HG02885 (cell line): ENCODE measurements at regions not wholly inside any gene's neighbourhood (a gene's known extent, or its start where the extent isn't known, plus 50 kb on each side); places are given as distances from the start of the nearest gene placed in this dataset.

Experiments
- ATAC-seq: cut with Tn5 transposase; IDR thresholded peaks from one replicate; pipeline ENCODE4 v1.9.1; 2021; ENCODE audit warnings: mild to moderate bottlenecking; ENCODE audit not compliant: unreplicated experiment, poor library complexity

- no peak for ATAC-seq
These were observed 788.9 kb downstream of the ADGRL2 start for GRCh38 chr1:82589588-82589987.

- ATAC-seq = no peak
These were observed 786.6 kb downstream of the ADGRL2 start for GRCh38 chr1:82587371-82587770.

GRCh38 chr1:82586473-82586872 is 785.7 kb downstream of the ADGRL2 start:
- no peak for ATAC-seq

- ATAC-seq = no peak
These were observed 781.6 kb downstream of the ADGRL2 start for GRCh38 chr1:82582347-82582746.

GRCh38 chr1:82578086-82578726 is 777.5 kb downstream of the ADGRL2 start:
- no peak for ATAC-seq

GRCh38 chr1:82567348-82567747 is 766.6 kb downstream of the ADGRL2 start:
- no peak for ATAC-seq

GRCh38 chr1:82565546-82565945 is 764.8 kb downstream of the ADGRL2 start:
- no peak for ATAC-seq

GRCh38 chr1:82565146-82565545 is 764.4 kb downstream of the ADGRL2 start:
- ATAC-seq = no peak

GRCh38 chr1:82564333-82564732 is 763.6 kb downstream of the ADGRL2 start:
- ATAC-seq = no peak

GRCh38 chr1:82562448-82562847 is 761.7 kb downstream of the ADGRL2 start:
- no peak for ATAC-seq

- no peak for ATAC-seq
These were observed 759.8 kb downstream of the ADGRL2 start for GRCh38 chr1:82560566-82560965.

- ATAC-seq = no peak
These were observed 754.8 kb downstream of the ADGRL2 start for GRCh38 chr1:82555501-82555900.

GRCh38 chr1:82549841-82550240 is 749.1 kb downstream of the ADGRL2 start:
- ATAC-seq = no peak

- ATAC-seq = no peak
These were observed 742.0 kb downstream of the ADGRL2 start for GRCh38 chr1:82542766-82543165.

GRCh38 chr1:82542141-82542540 is 741.4 kb downstream of the ADGRL2 start:
- ATAC-seq = no peak

GRCh38 chr1:82540006-82540405 is 739.3 kb downstream of the ADGRL2 start:
- no peak for ATAC-seq

GRCh38 chr1:82538876-82539275 is 738.1 kb downstream of the ADGRL2 start:
- no peak for ATAC-seq

GRCh38 chr1:82534996-82535395 is 734.3 kb downstream of the ADGRL2 start:
- no peak for ATAC-seq

GRCh38 chr1:82525378-82525777 is 724.6 kb downstream of the ADGRL2 start:
- no peak for ATAC-seq

- ATAC-seq = no peak
These were observed 719.9 kb downstream of the ADGRL2 start for GRCh38 chr1:82520611-82521010.

- no peak for ATAC-seq
These were observed 716.9 kb downstream of the ADGRL2 start for GRCh38 chr1:82517586-82517985.

- ATAC-seq = no peak
These were observed 714.9 kb downstream of the ADGRL2 start for GRCh38 chr1:82515650-82516049.

- no peak for ATAC-seq
These were observed 710.7 kb downstream of the ADGRL2 start for GRCh38 chr1:82511441-82511840.
